Endothelial cell of umbilical vein (primary cell): ENCODE measurements at regions not wholly inside any gene's neighbourhood (a gene's known extent, or its start where the extent isn't known, plus 50 kb on each side); places are given as distances from the start of the nearest gene placed in this dataset.

Experiments
- BruUV-seq: library from RNA; stranded (reverse); fragments of 400-500 nt; replicated peaks from 2 replicates; lab custom pipeline; 2021; lab: Mats Ljungman, UMichigan
- CTCF ChIA-PET: fragments of 300-600, 350-600 bp; sonication (Branson Sonifier 250); formaldehyde crosslinking; loops from one replicate; lab custom pipeline; 2021; ENCODE audit warnings: antibody characterized with exemption, inconsistent platforms; lab: Charles Lee
- POLR2A ChIA-PET: fragments of 300-600, 350-600 bp; sonication (Branson Sonifier 250); formaldehyde crosslinking; loops from one replicate; lab custom pipeline; 2021; ENCODE audit warnings: antibody characterized with exemption, inconsistent platforms; lab: Charles Lee
- DNase-seq: peaks from one replicate; pipeline ENCODE4 v3.0.0-alpha.2; 2011; ENCODE audit warnings: low read depth, low spot score
- FAIRE-seq: peaks from 2 replicates; lab custom pipeline; 2011; peaks lifted over from hg19 to GRCh38; lab: Jason Lieb, UNC
- H2AFZ ChIP-seq: 2 replicates; pipeline ENCODE4 v1.6.0; 2012; ENCODE audit warnings: low read depth, low read length, control low read depth, inconsistent platforms
- H3K27ac ChIP-seq: 2 replicates; pipeline ENCODE4 v1.5.1; 2011; ENCODE audit warnings: low read depth, mild to moderate bottlenecking, control low read depth, low read length, moderate library complexity; ENCODE audit not compliant: insufficient read depth
- H3K27me3 ChIP-seq, 2 experiments: 2 replicates each; pipeline versions ENCODE4 v1.6.0 to v1.6.1; 2011; ENCODE audit warnings: low read length in 2 of 2, mixed read lengths in 1 of 2; ENCODE audit not compliant: control insufficient read depth in 2 of 2, insufficient read depth in 2 of 2
- H3K36me3 ChIP-seq, 2 experiments: 2 replicates in 1 of 2; 3 replicates in 1 of 2; pipeline ENCODE4 v1.5.1; 2011; ENCODE audit warnings: low read length in 2 of 2, mild to moderate bottlenecking in 1 of 2, moderate library complexity in 1 of 2; ENCODE audit not compliant: control insufficient read depth in 2 of 2, insufficient read depth in 2 of 2; ENCODE audit errors: extremely low read depth in 1 of 2
- H3K4me1 ChIP-seq: 3 replicates; pipeline ENCODE4 v1.5.1; 2011; ENCODE audit warnings: mild to moderate bottlenecking, low read length; ENCODE audit not compliant: control insufficient read depth, insufficient read depth; ENCODE audit errors: extremely low read depth
- H3K4me2 ChIP-seq: 2 replicates; pipeline ENCODE4 v1.6.1; 2011; ENCODE audit warnings: low read length, control low read depth, mixed read lengths; ENCODE audit not compliant: insufficient read depth
- H3K4me3 ChIP-seq, 3 experiments: fragments of 200-600 bp in 1 of 3; sonication (generic), shearing (Covaris generic) in 1 of 3; replicated peaks in 1 of 3; 2 replicates each; pipeline ENCODE4 v1.5.1; 2011 to 2016; ENCODE audit warnings: control low read depth in 3 of 3, low read length in 3 of 3, mild to moderate bottlenecking in 2 of 3, inconsistent platforms in 1 of 3, low read depth in 1 of 3, moderate library complexity in 1 of 3; ENCODE audit not compliant: insufficient read depth in 1 of 3
- H3K79me2 ChIP-seq: 2 replicates; pipeline ENCODE4 v1.6.0; 2012; ENCODE audit warnings: low read length, inconsistent platforms; ENCODE audit not compliant: control insufficient read depth, insufficient read depth
- H3K9ac ChIP-seq: replicated peaks from 2 replicates; pipeline ENCODE3; 2011; ENCODE audit warnings: low read length, control low read depth; ENCODE audit not compliant: insufficient read depth; ENCODE audit errors: extremely low read depth
- H3K9me1 ChIP-seq: replicated peaks from 3 replicates; pipeline ENCODE4 v1.6.0; 2011; ENCODE audit warnings: mild to moderate bottlenecking, low read length; ENCODE audit not compliant: control insufficient read depth, insufficient read depth; ENCODE audit errors: extremely low read depth
- H3K9me3 ChIP-seq: replicated peaks from 2 replicates; pipeline ENCODE4 v1.5.1; 2012; ENCODE audit warnings: low read length, inconsistent platforms; ENCODE audit not compliant: control insufficient read depth, insufficient read depth
- H4K20me1 ChIP-seq: replicated peaks from 2 replicates; pipeline ENCODE3; 2011; ENCODE audit warnings: mild to moderate bottlenecking, low read length; ENCODE audit not compliant: control insufficient read depth, insufficient read depth; ENCODE audit errors: extremely low read depth
- FOS ChIP-seq: IDR thresholded peaks from 2 replicates; pipeline ENCODE4 v1.6.1; 2011; ENCODE audit warnings: mild to moderate bottlenecking, low read length, moderate library complexity, borderline replicate concordance; ENCODE audit not compliant: insufficient read depth
- GATA2 ChIP-seq: IDR thresholded peaks from 2 replicates; pipeline ENCODE4 v1.7.0; 2011; ENCODE audit warnings: low read depth, mild to moderate bottlenecking, moderate library complexity, mixed read lengths, low read length; ENCODE audit not compliant: insufficient read length, insufficient read depth
- JUN ChIP-seq: IDR thresholded peaks from 2 replicates; pipeline ENCODE4 v1.6.1; 2011; ENCODE audit warnings: borderline replicate concordance, low read depth; ENCODE audit not compliant: insufficient read length, insufficient read depth
- MYC ChIP-seq: IDR thresholded peaks from one replicate; pipeline ENCODE4 v1.6.1; 2011; ENCODE audit warnings: mild to moderate bottlenecking, low read depth, low read length
- POLR2AphosphoS5 ChIP-seq: IDR thresholded peaks from 2 replicates; pipeline ENCODE4 v1.6.1; 2012; ENCODE audit warnings: low read depth, mild to moderate bottlenecking, control low read depth, low read length, moderate library complexity; ENCODE audit not compliant: insufficient read depth
- dilution Hi-C: fragments of 300-500 bp; cut with MboI; formaldehyde crosslinking; loops from one replicate; pipeline ENCODE4 v1.15.0; 2019; ENCODE audit warnings: low sequenced_read_pairs; ENCODE audit not compliant: extremely low pct_ligation_motif_present
- intact Hi-C: fragments of 100-400 bp; cut with micrococcal nuclease; formaldehyde crosslinking; loops from one replicate; pipeline ENCODE4 v1.10.0; 2022
- TF ChIP-seq, protein P1 (sequence below): IDR thresholded peaks from 2 replicates; pipeline ENCODE4 v1.6.1; 2011; ENCODE audit not compliant: insufficient read depth, insufficient read length

DNA sequence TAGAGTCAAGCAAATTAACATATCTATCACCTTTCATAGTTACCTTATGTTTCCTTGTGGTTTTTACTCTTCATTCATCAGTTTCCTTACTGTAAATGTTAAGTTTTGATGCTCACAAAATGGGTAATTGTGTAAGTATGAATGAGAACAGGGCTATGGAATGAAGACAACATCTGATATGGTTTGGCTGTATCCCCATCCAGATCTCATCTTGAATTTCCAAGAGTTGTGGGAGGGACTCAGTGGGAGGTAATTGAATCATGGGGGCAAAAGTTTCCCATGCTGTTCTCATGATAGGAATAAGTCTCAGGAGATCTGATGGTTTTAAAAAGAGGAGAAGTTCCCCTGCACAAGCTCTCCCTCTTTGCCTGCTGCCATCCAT, 107.6 kb downstream of the CCDC34 start:
- H3K27me3 ChIP-seq = peaks cover 9 to 25% of the 10 kb centered on the region in 2 experiments
- intact Hi-C loops = no loop called here
- no peaks in the 10 kb centered on the region for H3K36me3 ChIP-seq
- no peak overlapping the region for H3K9ac ChIP-seq
- no peaks in the 10 kb centered on the region for H3K9me1 ChIP-seq
- H2AFZ ChIP-seq = no peak overlapping the region
- dilution Hi-C loops = no loop called here
- FAIRE-seq (no peak), DNase-seq (no peak)
- POLR2A ChIA-PET = no interaction called here
- TF ChIP-seq JUN (no peak), GATA2 (no peak)
- no peak overlapping the region for H3K27ac ChIP-seq
- H3K4me2 ChIP-seq = no peak overlapping the region
- H4K20me1 ChIP-seq = no peaks in the 10 kb centered on the region
- BruUV-seq = no TSS peak
- no peaks in the 10 kb centered on the region for H3K4me1 ChIP-seq
- no peak overlapping the region for H3K4me3 ChIP-seq
- no peaks in the 10 kb centered on the region for H3K9me3 ChIP-seq
- CTCF ChIA-PET = no interaction called here
- H3K79me2 ChIP-seq = no peaks in the 10 kb centered on the region

DNA sequence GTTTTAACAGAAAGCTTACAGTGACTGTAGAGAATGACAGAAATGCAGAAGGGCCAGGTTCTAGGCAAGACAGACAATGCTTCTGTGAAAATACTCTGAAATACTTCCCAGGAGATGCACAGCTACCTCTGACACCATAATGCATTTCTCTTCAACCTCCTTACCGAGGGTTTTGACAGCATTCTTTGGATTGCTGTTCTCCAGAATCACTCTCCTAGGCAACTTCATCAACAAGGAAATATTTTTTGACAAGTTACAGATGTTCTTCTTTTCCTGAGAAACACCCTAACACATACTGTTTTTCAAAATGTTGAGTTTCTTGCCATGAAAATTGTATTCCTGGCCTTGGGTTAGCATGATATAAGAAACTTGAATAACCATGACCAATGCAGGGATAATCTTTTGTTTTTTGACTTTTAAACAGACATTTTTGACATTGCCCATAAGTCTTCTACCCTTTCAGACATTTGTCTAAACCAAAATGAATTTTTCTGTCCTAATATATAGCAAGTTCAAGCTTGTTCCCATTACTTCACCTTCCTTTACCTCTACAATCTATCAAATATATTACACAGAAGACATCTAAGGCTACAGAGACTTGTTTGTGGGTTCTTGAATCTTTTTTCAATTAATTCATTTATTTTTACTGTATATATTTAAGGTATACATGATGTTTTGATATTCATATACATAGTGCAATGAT, 108.1 kb downstream of the CCDC34 start:
- FAIRE-seq (no peak), DNase-seq (no peak)
- Histone ChIP-seq H3K36me3 (no peaks in the 10 kb centered on the region), H3K79me2 (no peaks in the 10 kb centered on the region), H2AFZ (no peak overlapping the region), H3K4me1 (no peaks in the 10 kb centered on the region), H3K9me3 (no peaks in the 10 kb centered on the region), H3K9me1 (no peaks in the 10 kb centered on the region), H3K4me2 (no peak overlapping the region), H3K27me3 (peaks cover 9 to 25% of the 10 kb centered on the region in 2 experiments), H4K20me1 (no peaks in the 10 kb centered on the region), H3K9ac (no peak overlapping the region), H3K4me3 (no peak overlapping the region), H3K27ac (no peak overlapping the region)
- BruUV-seq = no TSS peak
- intact Hi-C loops (no loop called here), dilution Hi-C loops (no loop called here)
- POLR2A ChIA-PET = no interaction called here
- CTCF ChIA-PET = no interaction called here
- TF ChIP-seq FOS (no peak), GATA2 (no peak), POLR2AphosphoS5 (no peak), JUN (no peak), MYC (no peak)
- TF ChIP-seq, protein P1, sequence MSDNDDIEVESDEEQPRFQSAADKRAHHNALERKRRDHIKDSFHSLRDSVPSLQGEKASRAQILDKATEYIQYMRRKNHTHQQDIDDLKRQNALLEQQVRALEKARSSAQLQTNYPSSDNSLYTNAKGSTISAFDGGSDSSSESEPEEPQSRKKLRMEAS = no peak
